IMR-90 (cell line): ENCODE measurements at regions not wholly inside any gene's neighbourhood (a gene's known extent, or its start where the extent isn't known, plus 50 kb on each side); places are given as distances from the start of the nearest gene placed in this dataset.

ENCODE experiments used
- ATAC-seq: fragments of 200-7000 bp; cut with Tn5 transposase; 2 replicates; pipeline ENCODE4 v1.9.1; 2020; ENCODE audit warnings: low read depth, mild to moderate bottlenecking, moderate library complexity
- BruUV-seq: library from RNA; stranded (reverse); fragments of 400-500 nt; replicated peaks from 2 replicates; lab custom pipeline; 2021; lab: Mats Ljungman, UMichigan
- CTCF ChIA-PET: fragments of 300-600 bp; formaldehyde crosslinking; extraction: SDS; loops from one replicate; lab custom pipeline; 2021; ENCODE audit warnings: antibody characterized with exemption; lab: Yijun Ruan, JAX
- POLR2A ChIA-PET: fragments of 300-600 bp; sonication (Branson Sonifier 250); formaldehyde crosslinking; loops from one replicate; lab custom pipeline; 2022; ENCODE audit warnings: antibody characterized with exemption; ENCODE audit not compliant: unreplicated experiment; lab: Charles Lee
- DNase-seq: peaks from one replicate; pipeline ENCODE4 v3.0.0; 2013
- H2AFZ ChIP-seq: replicated peaks from 2 replicates; pipeline ENCODE3; 2013; ENCODE audit warnings: low read length, mild to moderate bottlenecking; ENCODE audit not compliant: poor library complexity
- H2AK5ac ChIP-seq: 2 replicates; pipeline ENCODE4 v1.6.1; 2013; ENCODE audit warnings: low read depth, low read length, inconsistent platforms
- H2AK9ac ChIP-seq: replicated peaks from 2 replicates; pipeline ENCODE3; 2013; ENCODE audit warnings: mild to moderate bottlenecking, low read depth, low read length, moderate library complexity; ENCODE audit not compliant: poor library complexity
- H2BK120ac ChIP-seq: 2 replicates; pipeline ENCODE4 v1.6.1; 2013; ENCODE audit warnings: low read depth, low read length, inconsistent platforms
- H2BK15ac ChIP-seq: 3 replicates; pipeline ENCODE4 v1.6.1; 2013; ENCODE audit warnings: low read depth, low read length, inconsistent platforms
- H2BK20ac ChIP-seq: 2 replicates; pipeline ENCODE4 v1.6.1; 2013; ENCODE audit warnings: low read depth, mild to moderate bottlenecking, inconsistent platforms, low read length, moderate library complexity
- H2BK5ac ChIP-seq: 2 replicates; pipeline ENCODE4 v1.6.1; 2013; ENCODE audit warnings: mild to moderate bottlenecking, low read depth, low read length, inconsistent platforms; ENCODE audit not compliant: poor library complexity, severe bottlenecking
- H3K14ac ChIP-seq: replicated peaks from 2 replicates; pipeline ENCODE4 v1.6.1; 2013; ENCODE audit warnings: low read depth, low read length, inconsistent platforms
- H3K18ac ChIP-seq: 2 replicates; pipeline ENCODE4 v1.6.1; 2013; ENCODE audit warnings: low read depth, low read length, control low read depth
- H3K23ac ChIP-seq: 2 replicates; pipeline ENCODE4 v1.6.1; 2013; ENCODE audit warnings: low read depth, low read length, inconsistent platforms
- H3K27ac ChIP-seq: 2 replicates; pipeline ENCODE4 v1.5.1; 2013; ENCODE audit warnings: mild to moderate bottlenecking, control low read depth, low read length; ENCODE audit not compliant: insufficient read depth
- H3K27me3 ChIP-seq: 2 replicates; pipeline ENCODE4 v1.6.1; 2013; ENCODE audit warnings: low read length; ENCODE audit not compliant: control insufficient read depth, insufficient read depth
- H3K36me3 ChIP-seq: 2 replicates; pipeline ENCODE4 v1.6.1; 2013; ENCODE audit warnings: low read length, mixed read lengths; ENCODE audit not compliant: control insufficient read depth, insufficient read depth
- H3K4ac ChIP-seq: 2 replicates; pipeline ENCODE4 v1.6.1; 2013; ENCODE audit warnings: low read depth, low read length, inconsistent platforms
- H3K4me1 ChIP-seq: 2 replicates; pipeline ENCODE4 v1.6.1; 2013; ENCODE audit warnings: low read length, mixed read lengths; ENCODE audit not compliant: control insufficient read depth, insufficient read depth
- H3K4me2 ChIP-seq: 2 replicates; pipeline ENCODE4 v1.6.1; 2013; ENCODE audit warnings: low read depth, mild to moderate bottlenecking, control low read depth, low read length, moderate library complexity
- H3K4me3 ChIP-seq: 2 replicates; pipeline ENCODE4 v1.5.1; 2013; ENCODE audit warnings: low read depth, mild to moderate bottlenecking, control low read depth, low read length, moderate library complexity; ENCODE audit not compliant: insufficient read depth
- H3K56ac ChIP-seq: 2 replicates; pipeline ENCODE4 v1.6.1; 2013; ENCODE audit warnings: low read length, inconsistent platforms; ENCODE audit not compliant: insufficient read depth; ENCODE audit errors: extremely low read depth
- H3K79me1 ChIP-seq, 2 experiments: 2 replicates each; pipeline ENCODE4 v1.6.1; 2013; ENCODE audit warnings: low read length in 2 of 2, inconsistent platforms in 1 of 2, low read depth in 1 of 2
- H3K9ac ChIP-seq: 2 replicates; pipeline ENCODE4 v1.6.1; 2013; ENCODE audit warnings: low read depth, low read length, control low read depth
- H3K9me1 ChIP-seq: 2 replicates; pipeline ENCODE4 v1.6.1; 2013; ENCODE audit warnings: low read length, inconsistent platforms; ENCODE audit not compliant: insufficient read depth
- H3K9me3 ChIP-seq: 2 replicates; pipeline ENCODE4 v1.6.1; 2013; ENCODE audit warnings: low read length; ENCODE audit not compliant: control insufficient read depth, insufficient read depth
- H4K20me1 ChIP-seq: 2 replicates; pipeline ENCODE4 v1.6.1; 2013; ENCODE audit warnings: low read length, inconsistent platforms; ENCODE audit not compliant: insufficient read depth
- H4K5ac ChIP-seq: 2 replicates; pipeline ENCODE4 v1.6.1; 2013; ENCODE audit warnings: mild to moderate bottlenecking, low read depth, low read length, control low read depth
- H4K8ac ChIP-seq, 2 experiments: 2 replicates each; pipeline ENCODE4 v1.6.1; 2013; ENCODE audit warnings: low read depth in 2 of 2, low read length in 2 of 2, control low read depth in 1 of 2, inconsistent platforms in 1 of 2
- H4K91ac ChIP-seq: 2 replicates; pipeline ENCODE4 v1.6.1; 2013; ENCODE audit warnings: low read depth, low read length, inconsistent platforms; ENCODE audit not compliant: insufficient read depth
- BHLHE40 ChIP-seq: fragments of 150-350 bp; IDR thresholded peaks from 2 replicates; pipeline ENCODE4 v1.6.1; 2016; ENCODE audit warnings: mild to moderate bottlenecking, low read depth, low read length
- CEBPB ChIP-seq: IDR thresholded peaks from 2 replicates; pipeline ENCODE4 v1.6.1; 2012; ENCODE audit warnings: low read depth, low read length, improper control_type of control experiment
- CHD1 ChIP-seq: IDR thresholded peaks from 2 replicates; pipeline ENCODE4 v1.6.1; 2012; ENCODE audit warnings: low read depth, low read length, improper control_type of control experiment
- CTCF ChIP-seq: conservative IDR thresholded peaks from 2 replicates; pipeline ENCODE4 v1.5.1; 2012; ENCODE audit warnings: mild to moderate bottlenecking, low read depth, low read length, improper control_type of control experiment
- ELK1 ChIP-seq: fragments of 150-350 bp; IDR thresholded peaks from 2 replicates; pipeline ENCODE4 v1.6.1; 2016; ENCODE audit warnings: low read depth, mild to moderate bottlenecking, low read length, moderate library complexity, borderline replicate concordance
- FOS ChIP-seq: fragments of 150-350 bp; IDR thresholded peaks from 2 replicates; pipeline ENCODE4 v1.6.1; 2016; ENCODE audit warnings: low read depth, low read length
- MXI1 ChIP-seq: IDR thresholded peaks from 2 replicates; pipeline ENCODE4 v1.6.1; 2012; ENCODE audit warnings: low read depth, mild to moderate bottlenecking, low read length, moderate library complexity, borderline replicate concordance
- NFE2L2 ChIP-seq: fragments of 150-350 bp; IDR thresholded peaks from 2 replicates; pipeline ENCODE4 v1.6.1; 2016; ENCODE audit warnings: low read depth, mild to moderate bottlenecking, low read length
- POLR2A ChIP-seq: IDR thresholded peaks from 2 replicates; pipeline ENCODE4 v1.6.1; 2012; ENCODE audit warnings: mild to moderate bottlenecking, low read depth, low read length
- RAD21 ChIP-seq: IDR thresholded peaks from 2 replicates; pipeline ENCODE4 v1.6.1; 2012; ENCODE audit warnings: low read length, improper control_type of control experiment
- RCOR1 ChIP-seq: IDR thresholded peaks from 2 replicates; pipeline ENCODE4 v1.6.1; 2012; ENCODE audit warnings: mild to moderate bottlenecking, low read length, improper control_type of control experiment; ENCODE audit not compliant: insufficient replicate concordance
- RFX5 ChIP-seq: IDR thresholded peaks from 2 replicates; pipeline ENCODE4 v1.8.0; 2012; ENCODE audit warnings: low read depth, mild to moderate bottlenecking, low read length, moderate library complexity
- SMC3 ChIP-seq: fragments of 150-350 bp; IDR thresholded peaks from 2 replicates; pipeline ENCODE4 v1.6.1; 2016; ENCODE audit warnings: low read depth, mild to moderate bottlenecking, antibody characterized with exemption, low read length, moderate library complexity
- USF2 ChIP-seq: fragments of 150-350 bp; IDR thresholded peaks from 2 replicates; pipeline ENCODE4 v1.6.1; 2017; ENCODE audit warnings: mild to moderate bottlenecking, antibody characterized with exemption, low read length, low read depth
- WGBS, 2 experiments: methylation state at CpG; one replicate each; pipeline versions ENCODE4 v1.1.5 to v1.1.7; 2013; ENCODE audit warnings: missing lambda C conversion rate in 2 of 2; ENCODE audit not compliant: insufficient read length in 1 of 2; ENCODE audit errors: extremely low coverage in 2 of 2; 5-methylcytosine and 5-hydroxymethylcytosine counted together
- dilution Hi-C: fragments of 300-500 bp; cut with HindIII; formaldehyde crosslinking; loops from one replicate; pipeline ENCODE4 v1.14.3; 2018; ENCODE audit warnings: low sequenced_read_pairs; ENCODE audit not compliant: unreplicated experiment
- in situ Hi-C: fragments of 300-500 bp; cut with MboI; formaldehyde crosslinking; loops from 3 replicates; pipeline ENCODE4 v1.14.3; 2019; ENCODE audit warnings: low sequenced_read_pairs, inconsistent platforms, mixed read lengths
- intact Hi-C: fragments of 100-400 bp; cut with micrococcal nuclease; formaldehyde crosslinking; loops from 2 replicates; pipeline ENCODE4 v1.10.0; 2022

- dilution Hi-C loops (no loop called here), intact Hi-C loops (no loop called here), in situ Hi-C loops (no loop called here)
- ChIA-PET CTCF (no interaction called here), POLR2A (no interaction called here)
- no peak for ATAC-seq
- no peak overlapping the region for H4K8ac ChIP-seq
- BruUV-seq: no TSS peak
- H2AFZ ChIP-seq: no peak overlapping the region
- H3K9ac ChIP-seq: no peak overlapping the region
- no peak overlapping the region for H3K56ac ChIP-seq
- H3K4me1 ChIP-seq: no peaks in the 10 kb centered on the region
- no peak overlapping the region for H2BK20ac ChIP-seq
- H2AK5ac ChIP-seq: no peak overlapping the region
- no peaks in the 10 kb centered on the region for H3K36me3 ChIP-seq
- H3K4me2 ChIP-seq: no peak overlapping the region
- H3K4me3 ChIP-seq: no peak overlapping the region
- H3K14ac ChIP-seq: no peak overlapping the region
- no peak overlapping the region for H3K23ac ChIP-seq
- no peaks in the 10 kb centered on the region for H3K27me3 ChIP-seq
- H3K4ac ChIP-seq: no peak overlapping the region
- H3K18ac ChIP-seq: no peak overlapping the region
- DNase-seq: no peak
- no peaks in the 10 kb centered on the region for H3K9me3 ChIP-seq
- H4K91ac ChIP-seq: no peak overlapping the region
- H2BK15ac ChIP-seq: no peak overlapping the region
- WGBS, 2 experiments: no CpG with 5 or more reads among the region's 2 CpGs
- H2BK120ac ChIP-seq: no peak overlapping the region
- no peak overlapping the region for H3K27ac ChIP-seq
- no peaks in the 10 kb centered on the region for H4K20me1 ChIP-seq
- H2AK9ac ChIP-seq: no peak overlapping the region
- H2BK5ac ChIP-seq: no peak overlapping the region
- H3K79me1 ChIP-seq: no peaks in the 10 kb centered on the region
- H4K5ac ChIP-seq: no peak overlapping the region
- TF ChIP-seq SMC3 (no peak), CEBPB (no peak), USF2 (no peak), RAD21 (no peak), BHLHE40 (no peak), RCOR1 (no peak), CTCF (no peak), NFE2L2 (no peak), ELK1 (no peak), FOS (no peak), CHD1 (no peak), POLR2A (no peak), RFX5 (no peak), MXI1 (no peak)
- H3K9me1 ChIP-seq: no peaks in the 10 kb centered on the region
Measured at GRCh38 chr4:145271194-145271593, 90.8 kb upstream of the OTUD4 start.
